ENCODE measurements at regions not wholly inside any gene's neighbourhood (a gene's known extent, or its start where the extent isn't known, plus 50 kb on each side); places are given as distances from the start of the nearest gene placed in this dataset.

DNA sequence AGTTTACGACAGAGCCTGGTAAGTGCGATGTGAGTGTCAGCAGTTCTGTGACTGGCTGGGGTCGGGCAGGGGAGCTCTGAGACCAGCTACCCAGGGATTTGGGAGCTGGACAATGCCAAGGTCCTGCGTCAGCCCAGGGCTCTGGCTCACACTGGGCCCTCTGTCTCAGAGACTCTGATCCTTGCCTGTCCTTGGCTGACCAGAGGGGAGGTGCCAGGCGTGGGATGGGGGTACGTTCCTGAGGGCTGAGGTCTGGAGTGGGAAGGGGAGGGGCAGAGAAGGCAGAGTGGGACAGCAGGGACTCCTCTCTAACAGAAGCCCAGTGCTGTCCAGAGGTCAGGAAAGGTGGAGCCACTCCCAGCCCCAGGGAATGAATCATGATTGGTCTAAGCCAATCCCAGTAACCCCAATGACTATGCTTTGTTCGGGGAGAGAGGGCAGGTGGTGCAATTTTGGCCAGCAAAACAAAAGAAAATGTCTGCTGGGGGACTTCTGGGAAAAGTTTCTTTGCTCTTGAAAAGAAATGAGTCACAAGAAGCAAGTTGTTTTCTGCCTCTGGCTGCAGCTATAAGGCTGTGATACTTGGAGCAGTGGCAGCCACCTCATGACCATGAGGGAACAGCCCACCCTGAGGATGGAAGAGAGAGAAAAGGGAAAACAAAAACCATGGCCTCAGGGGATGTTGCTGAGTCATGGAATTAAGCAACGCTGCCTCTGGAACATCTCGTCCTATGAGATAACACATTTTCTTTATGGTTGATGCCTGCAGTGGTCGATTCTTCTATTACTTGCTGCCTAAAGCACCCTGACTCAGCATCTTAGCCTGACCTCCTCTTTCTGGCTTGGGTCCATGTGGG, 108.3 kb downstream of the CHST1 start:
- Mint-ChIP-seq H3K27ac (ENCODE audit: unreplicated experiment) (no peak overlapping the region), H3K9me3 (ENCODE audit: low read depth, unreplicated experiment) (no peaks in the 10 kb centered on the region), H3K36me3 (ENCODE audit: insufficient read depth, unreplicated experiment) (no peaks in the 10 kb centered on the region), H3K4me1 (ENCODE audit: low read depth, unreplicated experiment) (peaks cover 8% of the 10 kb centered on the region), H3K27me3 (ENCODE audit: unreplicated experiment) (peaks cover 75% of the 10 kb centered on the region), H3K4me3 (ENCODE audit: low read depth, unreplicated experiment) (no peak overlapping the region)
- intact Hi-C loops (cut with micrococcal nuclease; ENCODE audit: unreplicated experiment): no loop called here
- DNase-seq: no peak
- TF ChIP-seq, protein P1, sequence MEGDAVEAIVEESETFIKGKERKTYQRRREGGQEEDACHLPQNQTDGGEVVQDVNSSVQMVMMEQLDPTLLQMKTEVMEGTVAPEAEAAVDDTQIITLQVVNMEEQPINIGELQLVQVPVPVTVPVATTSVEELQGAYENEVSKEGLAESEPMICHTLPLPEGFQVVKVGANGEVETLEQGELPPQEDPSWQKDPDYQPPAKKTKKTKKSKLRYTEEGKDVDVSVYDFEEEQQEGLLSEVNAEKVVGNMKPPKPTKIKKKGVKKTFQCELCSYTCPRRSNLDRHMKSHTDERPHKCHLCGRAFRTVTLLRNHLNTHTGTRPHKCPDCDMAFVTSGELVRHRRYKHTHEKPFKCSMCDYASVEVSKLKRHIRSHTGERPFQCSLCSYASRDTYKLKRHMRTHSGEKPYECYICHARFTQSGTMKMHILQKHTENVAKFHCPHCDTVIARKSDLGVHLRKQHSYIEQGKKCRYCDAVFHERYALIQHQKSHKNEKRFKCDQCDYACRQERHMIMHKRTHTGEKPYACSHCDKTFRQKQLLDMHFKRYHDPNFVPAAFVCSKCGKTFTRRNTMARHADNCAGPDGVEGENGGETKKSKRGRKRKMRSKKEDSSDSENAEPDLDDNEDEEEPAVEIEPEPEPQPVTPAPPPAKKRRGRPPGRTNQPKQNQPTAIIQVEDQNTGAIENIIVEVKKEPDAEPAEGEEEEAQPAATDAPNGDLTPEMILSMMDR (IDR thresholded peaks at IDR 0.05; ENCODE audit: unreplicated experiment): no peak
- CTCF ChIA-PET: interaction anchor here (0.6 kb wide), 1 partner anchor 189 kb away, joined by 3 read pairs; no protein-coding TSS in a partner anchor
- BruUV-seq (replicated peaks): no TSS peak

DNA sequence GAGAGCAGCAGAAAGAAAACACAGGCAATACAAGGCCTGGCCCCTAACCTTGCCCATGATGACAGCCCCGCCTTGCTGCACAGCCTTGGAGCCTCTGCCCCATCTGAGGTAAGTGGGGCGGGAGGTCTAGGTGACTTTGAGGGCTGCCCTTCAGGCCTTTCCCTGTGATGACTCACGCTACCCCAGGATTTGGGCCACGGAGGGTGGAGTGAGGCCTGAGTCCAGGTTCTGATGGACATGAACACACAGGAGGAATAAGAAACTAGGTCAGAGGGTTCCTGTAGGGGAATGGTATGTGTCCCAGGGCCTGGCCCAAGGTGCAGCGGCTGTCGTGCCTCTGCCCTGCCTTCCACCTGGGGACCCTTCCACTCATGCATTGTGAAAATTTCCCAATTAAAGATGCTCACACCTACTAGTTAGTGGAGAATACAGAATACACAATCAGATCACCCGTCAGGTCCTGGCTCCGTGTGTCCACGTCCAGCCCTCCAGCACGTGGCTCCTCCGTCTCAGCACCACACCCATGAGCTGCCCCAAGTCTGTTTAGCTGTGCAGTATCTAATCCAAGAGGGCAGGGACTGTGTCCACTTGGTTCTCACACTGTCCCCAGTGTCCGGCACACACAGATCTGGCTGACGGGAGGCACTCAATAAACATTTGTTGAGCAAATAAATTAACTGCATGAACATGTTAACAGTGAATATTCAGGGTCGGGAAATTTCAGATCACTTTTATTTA, 111.0 kb downstream of the CHST1 start:
- BruUV-seq (replicated peaks): no TSS peak
- peaks cover 8% of the 10 kb centered on the region for H3K4me1 Mint-ChIP-seq (ENCODE audit: low read depth, unreplicated experiment)
- intact Hi-C loops (cut with micrococcal nuclease; ENCODE audit: unreplicated experiment): no loop called here
- TF ChIP-seq, protein P1 (IDR thresholded peaks at IDR 0.05; ENCODE audit: unreplicated experiment): no peak
- H3K9me3 Mint-ChIP-seq (ENCODE audit: low read depth, unreplicated experiment): no peaks in the 10 kb centered on the region
- CTCF ChIA-PET: no interaction called here
- DNase-seq: no peak
- H3K4me3 Mint-ChIP-seq (ENCODE audit: low read depth, unreplicated experiment): no peak overlapping the region
- H3K27me3 Mint-ChIP-seq (ENCODE audit: unreplicated experiment): peaks cover 75% of the 10 kb centered on the region
- H3K27ac Mint-ChIP-seq (ENCODE audit: unreplicated experiment): no peak overlapping the region
- H3K36me3 Mint-ChIP-seq (ENCODE audit: insufficient read depth, unreplicated experiment): no peaks in the 10 kb centered on the region

DNA sequence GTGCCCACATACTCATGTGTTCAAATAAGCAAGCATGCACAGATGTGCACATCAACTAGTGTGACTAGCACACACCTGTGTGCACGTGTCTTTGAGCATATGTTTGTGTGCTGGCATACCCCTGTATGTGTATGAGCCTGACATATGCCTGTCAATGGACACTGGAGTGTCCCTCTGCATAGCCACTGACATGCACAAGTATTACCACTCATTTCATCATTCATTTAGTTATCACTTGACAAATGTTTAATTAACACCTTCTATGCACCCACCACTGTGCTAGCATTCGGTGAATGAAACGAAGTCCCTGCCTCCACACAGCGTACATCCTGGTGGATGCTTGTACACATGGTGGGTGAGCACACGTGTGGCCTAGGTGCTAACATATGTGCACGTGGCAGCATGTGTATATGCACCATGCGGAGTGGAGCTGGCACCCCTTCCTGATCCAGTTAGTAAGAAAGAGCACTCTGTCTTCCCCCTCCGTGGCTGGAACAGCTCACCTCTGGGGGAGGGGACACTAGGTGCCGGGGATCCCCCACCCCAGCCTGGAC, 112.0 kb downstream of the CHST1 start:
- TF ChIP-seq, protein P1 (IDR thresholded peaks at IDR 0.05; ENCODE audit: unreplicated experiment): no peak
- Mint-ChIP-seq H3K9me3 (ENCODE audit: low read depth, unreplicated experiment) (no peaks in the 10 kb centered on the region), H3K27me3 (ENCODE audit: unreplicated experiment) (peaks cover 82% of the 10 kb centered on the region), H3K27ac (ENCODE audit: unreplicated experiment) (no peak overlapping the region), H3K36me3 (ENCODE audit: insufficient read depth, unreplicated experiment) (no peaks in the 10 kb centered on the region), H3K4me1 (ENCODE audit: low read depth, unreplicated experiment) (peaks cover 8% of the 10 kb centered on the region), H3K4me3 (ENCODE audit: low read depth, unreplicated experiment) (no peak overlapping the region)
- BruUV-seq (replicated peaks): no TSS peak
- CTCF ChIA-PET: no interaction called here
- no peak for DNase-seq
- intact Hi-C loops (cut with micrococcal nuclease; ENCODE audit: unreplicated experiment): no loop called here

DNA sequence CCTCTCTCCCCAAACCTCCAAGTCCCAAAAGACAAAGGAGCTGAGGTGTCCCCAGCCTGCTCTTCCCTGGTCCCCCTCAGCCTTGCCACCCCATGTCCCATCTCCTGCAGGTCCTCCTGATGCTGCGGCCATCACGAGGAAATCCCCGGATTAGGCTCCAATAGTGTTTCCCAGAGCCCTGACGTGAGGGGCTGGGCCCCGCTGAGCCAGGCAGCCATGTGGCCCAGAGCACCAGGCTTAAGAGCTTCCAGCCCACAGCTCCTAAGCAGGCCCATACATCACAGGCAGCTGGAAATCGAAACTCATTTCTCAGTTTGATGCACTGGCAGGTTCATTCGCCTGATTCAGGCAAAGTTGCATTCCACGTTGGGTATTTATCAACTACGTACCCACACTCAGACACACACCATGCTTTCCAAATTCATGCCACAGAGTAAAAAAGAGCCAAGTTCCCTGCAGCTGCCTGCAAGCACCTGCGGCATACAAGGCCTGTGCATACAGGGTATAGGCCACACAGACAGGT, 114.2 kb downstream of the CHST1 start:
- Mint-ChIP-seq H3K36me3 (ENCODE audit: insufficient read depth, unreplicated experiment) (no peaks in the 10 kb centered on the region), H3K27ac (ENCODE audit: unreplicated experiment) (no peak overlapping the region), H3K4me3 (ENCODE audit: low read depth, unreplicated experiment) (no peak overlapping the region), H3K4me1 (ENCODE audit: low read depth, unreplicated experiment) (no peaks in the 10 kb centered on the region), H3K27me3 (ENCODE audit: unreplicated experiment) (peaks cover 82% of the 10 kb centered on the region), H3K9me3 (ENCODE audit: low read depth, unreplicated experiment) (no peaks in the 10 kb centered on the region)
- intact Hi-C loops (cut with micrococcal nuclease; ENCODE audit: unreplicated experiment): no loop called here
- CTCF ChIA-PET: no interaction called here
- TF ChIP-seq, protein P1 (IDR thresholded peaks at IDR 0.05; ENCODE audit: unreplicated experiment): no peak
- no peak for DNase-seq
- BruUV-seq (replicated peaks): no TSS peak

Measured in Calu3 (cell line).